H1 (cell line): ENCODE measurements at regions not wholly inside any gene's neighbourhood (a gene's known extent, or its start where the extent isn't known, plus 50 kb on each side); places are given as distances from the start of the nearest gene placed in this dataset.

Source experiments
- CTCF ChIA-PET: fragments of 300-600 bp; sonication (Branson Sonifier 250); formaldehyde crosslinking; loops from one replicate; lab custom pipeline; 2021; ENCODE audit not compliant: partially characterized antibody; lab: Charles Lee
- POLR2A ChIA-PET: fragments of 300-600 bp; sonication (Branson Sonifier 250); formaldehyde crosslinking; loops from one replicate; lab custom pipeline; 2021; ENCODE audit warnings: inconsistent platforms; ENCODE audit not compliant: partially characterized antibody; lab: Charles Lee
- DNase-seq, 2 experiments: peaks; one replicate each; pipeline versions ENCODE4 v3.0.0 to v3.0.0-alpha.2; 2010 to 2022; ENCODE audit warnings: low spot score in 2 of 2, low read depth in 1 of 2, mixed read lengths in 1 of 2
- FAIRE-seq: peaks from 2 replicates; lab custom pipeline; 2011; peaks lifted over from hg19 to GRCh38; lab: Jason Lieb, UNC
- H2AFZ ChIP-seq: 2 replicates; pipeline ENCODE4 v1.8.1; 2012; ENCODE audit warnings: low read length, inconsistent platforms
- H2AK5ac ChIP-seq: 2 replicates; pipeline ENCODE4 v1.6.1; 2013; ENCODE audit warnings: low read depth, low read length
- H2BK120ac ChIP-seq: replicated peaks from 2 replicates; pipeline ENCODE3; 2013; ENCODE audit warnings: low read depth, low read length, inconsistent platforms
- H2BK12ac ChIP-seq: 2 replicates; pipeline ENCODE4 v1.6.1; 2013; ENCODE audit warnings: low read depth, low read length
- H2BK15ac ChIP-seq: 2 replicates; pipeline ENCODE4 v1.6.1; 2013; ENCODE audit warnings: low read length
- H2BK20ac ChIP-seq: 2 replicates; pipeline ENCODE4 v1.6.1; 2013; ENCODE audit warnings: low read length
- H2BK5ac ChIP-seq: 2 replicates; pipeline ENCODE4 v1.6.1; 2013; ENCODE audit warnings: low read depth, low read length
- H3K14ac ChIP-seq: 2 replicates; pipeline ENCODE4 v1.6.1; 2013; ENCODE audit warnings: inconsistent platforms; ENCODE audit not compliant: insufficient read length
- H3K18ac ChIP-seq: 2 replicates; pipeline ENCODE4 v1.6.1; 2013; ENCODE audit warnings: low read length; ENCODE audit errors: extremely low read depth
- H3K23ac ChIP-seq: 2 replicates; pipeline ENCODE4 v1.6.1; 2013; ENCODE audit warnings: inconsistent platforms; ENCODE audit not compliant: insufficient read length
- H3K23me2 ChIP-seq: 2 replicates; pipeline ENCODE4 v1.6.1; 2013; ENCODE audit warnings: low read depth, low read length
- H3K27ac ChIP-seq: 2 replicates; pipeline ENCODE4 v1.6.1; 2011; ENCODE audit warnings: low read depth, low read length, inconsistent platforms
- H3K27me3 ChIP-seq, 4 experiments: replicated peaks in 1 of 4; 1 replicate in 1 of 4; 2 replicates in 3 of 4; pipeline versions ENCODE4 v1.6.1 to v1.8.1; 2011 to 2013; ENCODE audit warnings: low read length in 3 of 4, mild to moderate bottlenecking in 3 of 4, inconsistent platforms in 2 of 4, mixed read lengths in 2 of 4, moderate library complexity in 1 of 4; ENCODE audit not compliant: control insufficient read depth in 3 of 4, insufficient read depth in 3 of 4; ENCODE audit errors: extremely low read depth in 1 of 4
- H3K36me3 ChIP-seq, 4 experiments: 2 replicates each; pipeline versions ENCODE4 v1.6.1 to v1.8.1; 2011 to 2013; ENCODE audit warnings: mild to moderate bottlenecking in 4 of 4, low read length in 3 of 4, moderate library complexity in 2 of 4, control low read depth in 1 of 4, inconsistent platforms in 1 of 4; ENCODE audit not compliant: insufficient read depth in 4 of 4, control insufficient read depth in 2 of 4
- H3K4ac ChIP-seq: replicated peaks from 2 replicates; pipeline ENCODE3; 2013; ENCODE audit warnings: low read length, low read depth, mixed read lengths, inconsistent platforms; ENCODE audit not compliant: insufficient read length
- H3K4me1 ChIP-seq, 4 experiments: replicated peaks in 1 of 4; 1 replicate in 1 of 4; 2 replicates in 3 of 4; pipeline versions ENCODE4 v1.6.1 to v1.8.1; 2011 to 2013; ENCODE audit warnings: low read length in 3 of 4, inconsistent platforms in 2 of 4, mixed read lengths in 1 of 4; ENCODE audit not compliant: insufficient read depth in 4 of 4, control insufficient read depth in 3 of 4
- H3K4me2 ChIP-seq, 2 experiments: 2 replicates each; pipeline versions ENCODE4 v1.6.1 to v1.8.1; 2011 to 2013; ENCODE audit warnings: low read depth in 2 of 2, low read length in 2 of 2, control low read depth in 1 of 2, inconsistent platforms in 1 of 2, mild to moderate bottlenecking in 1 of 2; ENCODE audit not compliant: insufficient read depth in 1 of 2
- H3K4me3 ChIP-seq, 4 experiments: fragments of 200-600, 300-600 bp in 1 of 4; sonication (generic), shearing (Covaris generic), sonication (Bioruptor Twin) in 1 of 4; 2 replicates each; pipeline versions ENCODE4 v1.5.1 to v1.8.1; 2011 to 2016; ENCODE audit warnings: low read length in 4 of 4, low read depth in 3 of 4, control low read depth in 2 of 4, inconsistent platforms in 2 of 4, mild to moderate bottlenecking in 2 of 4, mixed read lengths in 1 of 4, moderate library complexity in 1 of 4; ENCODE audit not compliant: insufficient read depth in 2 of 4; ENCODE audit errors: extremely low read depth in 1 of 4
- H3K56ac ChIP-seq: replicated peaks from 2 replicates; pipeline ENCODE3; 2013; ENCODE audit warnings: low read depth, mild to moderate bottlenecking, mixed read lengths, low read length, inconsistent platforms; ENCODE audit not compliant: insufficient read length
- H3K79me1 ChIP-seq: 2 replicates; pipeline ENCODE4 v1.6.1; 2013; ENCODE audit warnings: low read depth, low read length, control low read depth
- H3K79me2 ChIP-seq, 2 experiments: 2 replicates each; pipeline versions ENCODE4 v1.6.1 to v1.8.1; 2012 to 2013; ENCODE audit warnings: low read length in 2 of 2, mild to moderate bottlenecking in 2 of 2, inconsistent platforms in 1 of 2; ENCODE audit not compliant: insufficient read depth in 2 of 2, control insufficient read depth in 1 of 2
- H3K9ac ChIP-seq, 4 experiments: replicated peaks in 1 of 4; 1 replicate in 1 of 4; 2 replicates in 3 of 4; pipeline versions ENCODE4 v1.6.1 to v1.8.1; 2011 to 2013; ENCODE audit warnings: low read depth in 3 of 4, low read length in 3 of 4, control low read depth in 2 of 4, mild to moderate bottlenecking in 2 of 4, moderate library complexity in 2 of 4, inconsistent platforms in 1 of 4; ENCODE audit errors: extremely low read depth in 1 of 4
- H3K9me3 ChIP-seq, 2 experiments: 2 replicates each; pipeline versions ENCODE4 v1.6.1 to v1.8.1; 2012 to 2013; ENCODE audit warnings: mild to moderate bottlenecking in 2 of 2, moderate library complexity in 2 of 2, control low read depth in 1 of 2, inconsistent platforms in 1 of 2, low read depth in 1 of 2, low read length in 1 of 2, mixed read lengths in 1 of 2; ENCODE audit not compliant: insufficient read depth in 2 of 2
- H4K20me1 ChIP-seq, 2 experiments: replicated peaks in 1 of 2; 2 replicates each; pipeline versions ENCODE3 to v1.8.1; 2011 to 2013; ENCODE audit warnings: inconsistent platforms in 2 of 2, low read length in 2 of 2, mild to moderate bottlenecking in 1 of 2; ENCODE audit not compliant: insufficient read depth in 2 of 2, control insufficient read depth in 1 of 2
- H4K5ac ChIP-seq: 2 replicates; pipeline ENCODE4 v1.6.1; 2013; ENCODE audit warnings: low read length, low read depth, mixed read lengths, inconsistent platforms; ENCODE audit not compliant: insufficient read length
- H4K8ac ChIP-seq: 2 replicates; pipeline ENCODE4 v1.8.0; 2013; ENCODE audit warnings: mild to moderate bottlenecking, moderate library complexity, low read length, inconsistent platforms; ENCODE audit not compliant: insufficient read depth; ENCODE audit errors: extremely low read depth
- H4K91ac ChIP-seq: replicated peaks from 2 replicates; pipeline ENCODE3; 2013; ENCODE audit warnings: low read length, mixed read lengths, inconsistent platforms; ENCODE audit not compliant: insufficient read length
- CEBPB ChIP-seq: IDR thresholded peaks from 2 replicates; pipeline ENCODE4 v1.6.1; 2012; ENCODE audit warnings: low read depth, low read length
- CHD2 ChIP-seq: IDR thresholded peaks from 2 replicates; pipeline ENCODE4 v1.6.1; 2012; ENCODE audit warnings: low read length, improper control_type of control experiment
- CREB1 ChIP-seq: IDR thresholded peaks from 2 replicates; pipeline ENCODE4 v1.6.1; 2012; ENCODE audit warnings: inconsistent platforms
- HDAC6 ChIP-seq: IDR thresholded peaks from one replicate; pipeline ENCODE4 v1.7.1; 2012; ENCODE audit warnings: low read depth, mild to moderate bottlenecking, inconsistent platforms, low read length, moderate library complexity
- KDM4A ChIP-seq: IDR thresholded peaks from one replicate; pipeline ENCODE4 v1.7.1; 2012; ENCODE audit warnings: low read depth, mild to moderate bottlenecking, moderate library complexity, low read length, inconsistent platforms; ENCODE audit not compliant: severe bottlenecking
- NANOG ChIP-seq: IDR thresholded peaks from 2 replicates; pipeline ENCODE4 v1.6.1; 2011; ENCODE audit warnings: low read length, low read depth, mild to moderate bottlenecking, inconsistent platforms; ENCODE audit not compliant: insufficient read depth, poor library complexity, severe bottlenecking
- POLR2AphosphoS5 ChIP-seq: IDR thresholded peaks from 2 replicates; pipeline ENCODE4 v1.6.1; 2011; ENCODE audit warnings: low read depth, low read length
- POU5F1 ChIP-seq: IDR thresholded peaks from 2 replicates; pipeline ENCODE4 v1.6.1; 2011; ENCODE audit warnings: low read depth, mild to moderate bottlenecking, low read length, moderate library complexity
- RNF2 ChIP-seq: fragments of 200-900, 300-1000 bp; sonication (generic); IDR thresholded peaks from 2 replicates; pipeline ENCODE4 v1.7.1; 2016; ENCODE audit warnings: borderline replicate concordance, low read depth, mild to moderate bottlenecking, antibody characterized with exemption, low read length; ENCODE audit not compliant: poor library complexity, severe bottlenecking; ENCODE audit errors: missing control alignments
- TCF12 ChIP-seq: IDR thresholded peaks from 2 replicates; pipeline ENCODE4 v1.6.1; 2011; ENCODE audit warnings: low read depth, mild to moderate bottlenecking, low read length
- WGBS, 2 experiments: shearing (Covaris generic) in 1 of 2; methylation state at CpG; one replicate each; pipeline versions ENCODE4 v1.1.6 to v1.1.7; 2013 to 2015; ENCODE audit warnings: low lambda C conversion rate in 2 of 2, mixed read lengths in 2 of 2, inconsistent platforms in 1 of 2, low coverage in 1 of 2, missing lambda C conversion rate in 1 of 2; ENCODE audit not compliant: insufficient replicate concordance in 2 of 2, insufficient coverage in 1 of 2, insufficient read length in 1 of 2; ENCODE audit errors: extremely low coverage in 1 of 2, missing lambda C conversion rate in 1 of 2; 5-methylcytosine and 5-hydroxymethylcytosine counted together
- TF ChIP-seq, protein P1 (sequence below): IDR thresholded peaks from 2 replicates; pipeline ENCODE4 v1.6.1; 2012; ENCODE audit warnings: inconsistent platforms

DNA sequence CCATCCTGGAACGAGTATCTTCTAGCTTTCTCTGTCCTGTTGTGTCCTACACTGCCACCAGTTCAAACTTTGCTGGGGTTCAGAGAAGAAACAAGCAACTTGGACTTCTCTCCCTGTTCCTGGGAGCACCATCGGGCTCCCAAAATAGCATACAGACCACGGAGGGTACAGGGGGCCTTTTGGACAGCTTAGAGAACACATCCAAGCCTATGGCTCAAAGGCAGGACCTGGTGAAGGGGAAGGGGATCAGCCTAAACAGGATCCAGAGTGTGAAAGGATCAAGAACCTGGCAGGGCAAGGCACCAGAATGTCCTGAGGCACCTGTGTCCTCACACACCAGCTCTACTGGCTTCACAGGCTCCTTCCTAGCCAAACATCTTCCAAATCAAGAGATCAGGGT is 1336.5 kb downstream of the UQCRFS1 start:
- H3K9me3 ChIP-seq: peaks cover 77 to 81% of the 10 kb centered on the region in 2 experiments
- no peak overlapping the region for H4K91ac ChIP-seq
- no peak overlapping the region for H2BK15ac ChIP-seq
- CTCF ChIA-PET: no interaction called here
- no peak overlapping the region for H2BK12ac ChIP-seq
- no peaks in the 10 kb centered on the region for H3K23me2 ChIP-seq
- 79% methylated on average over 3 of the region's 3 CpGs; no CpG with 5 or more reads in 1 of the 2 experiments for WGBS, 2 experiments
- POLR2A ChIA-PET: no interaction called here
- H2AK5ac ChIP-seq: no peak overlapping the region
- H3K23ac ChIP-seq: no peak overlapping the region
- H3K4me3 ChIP-seq: no peak overlapping the region
- DNase-seq: no peak
- TF ChIP-seq RNF2 (no peak), CEBPB (no peak), CREB1 (no peak), KDM4A (no peak), TCF12 (no peak), POLR2AphosphoS5 (no peak), CHD2 (no peak), POU5F1 (no peak), HDAC6 (no peak), NANOG (no peak)
- TF ChIP-seq, protein P1, sequence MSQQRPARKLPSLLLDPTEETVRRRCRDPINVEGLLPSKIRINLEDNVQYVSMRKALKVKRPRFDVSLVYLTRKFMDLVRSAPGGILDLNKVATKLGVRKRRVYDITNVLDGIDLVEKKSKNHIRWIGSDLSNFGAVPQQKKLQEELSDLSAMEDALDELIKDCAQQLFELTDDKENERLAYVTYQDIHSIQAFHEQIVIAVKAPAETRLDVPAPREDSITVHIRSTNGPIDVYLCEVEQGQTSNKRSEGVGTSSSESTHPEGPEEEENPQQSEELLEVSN: no peak
- no peak overlapping the region for H3K9ac ChIP-seq
- H4K8ac ChIP-seq: no peak overlapping the region
- H3K27me3 ChIP-seq: no peaks in the 10 kb centered on the region
- H2BK20ac ChIP-seq: no peak overlapping the region
- no peaks in the 10 kb centered on the region for H3K4me1 ChIP-seq
- no peak overlapping the region for H3K4me2 ChIP-seq
- H3K79me1 ChIP-seq: no peaks in the 10 kb centered on the region
- no peaks in the 10 kb centered on the region for H4K20me1 ChIP-seq
- no peak overlapping the region for H2BK120ac ChIP-seq
- H3K79me2 ChIP-seq: no peaks in the 10 kb centered on the region
- H2BK5ac ChIP-seq: no peak overlapping the region
- no peak overlapping the region for H3K18ac ChIP-seq
- no peaks in the 10 kb centered on the region for H3K36me3 ChIP-seq
- no peak overlapping the region for H3K27ac ChIP-seq
- no peak overlapping the region for H4K5ac ChIP-seq
- H3K14ac ChIP-seq: no peak overlapping the region
- no peak overlapping the region for H3K56ac ChIP-seq
- H2AFZ ChIP-seq: no peak overlapping the region
- FAIRE-seq: no peak
- H3K4ac ChIP-seq: no peak overlapping the region
